GM21360 (cell line): ENCODE measurements at regions not wholly inside any gene's neighbourhood (a gene's known extent, or its start where the extent isn't known, plus 50 kb on each side); places are given as distances from the start of the nearest gene placed in this dataset.

ENCODE experiments used
- ATAC-seq: cut with Tn5 transposase; IDR thresholded peaks from one replicate; pipeline ENCODE4 v1.9.1; 2021; ENCODE audit warnings: mild to moderate bottlenecking, moderate library complexity; ENCODE audit not compliant: unreplicated experiment

- no peak for ATAC-seq
These were observed 201.4 kb downstream of the CCNG2 start for GRCh38 chr4:77358315-77358928.

GRCh38 chr4:77360451-77360850 lies 203.4 kb downstream of the CCNG2 start:
- ATAC-seq, result no peak

DNA sequence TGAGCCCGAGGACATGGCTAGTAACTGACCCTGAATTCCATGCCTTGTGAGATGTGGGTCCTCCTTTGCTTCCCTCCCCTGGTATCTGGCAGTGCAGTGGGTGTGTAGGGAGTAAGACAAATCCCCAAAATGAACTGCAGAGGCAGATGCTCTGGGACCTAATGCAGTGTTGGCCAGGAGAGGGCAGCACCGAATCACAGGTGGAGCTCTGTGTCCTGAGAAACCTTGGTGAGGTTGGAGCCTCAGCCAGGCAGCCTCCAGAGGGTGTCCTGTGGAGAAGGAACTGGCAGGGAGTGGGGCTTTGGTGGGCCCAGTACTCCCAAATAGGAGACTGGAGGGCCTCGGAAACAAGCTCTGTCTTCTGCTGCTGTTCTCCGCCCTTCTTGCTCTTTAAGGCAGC lies 209.9 kb downstream of the CCNG2 start:
- peak; percentile 84 for ATAC-seq

DNA sequence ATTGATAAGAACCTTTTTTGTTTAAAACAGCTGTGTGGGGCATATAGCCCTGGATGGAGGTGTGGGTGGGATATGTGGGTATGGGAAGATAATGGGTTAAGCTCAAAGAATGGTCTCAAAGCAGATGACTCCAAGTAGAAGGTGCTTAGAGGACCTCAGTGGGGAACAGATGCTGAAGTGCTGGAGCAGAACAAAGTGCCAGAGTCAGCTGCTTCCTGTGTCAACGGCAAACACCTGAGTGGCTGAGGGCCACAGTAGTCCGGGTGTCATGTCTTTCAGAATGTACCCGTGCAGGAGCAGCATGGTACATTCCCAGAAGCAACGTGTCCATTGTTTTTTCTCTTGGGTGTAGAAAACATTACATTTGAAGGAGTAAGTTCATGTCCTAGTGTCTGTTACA lies 210.6 kb downstream of the CCNG2 start:
- ATAC-seq, result no peak

GRCh38 chr4:77372375-77372774 lies 215.4 kb downstream of the CCNG2 start:
- ATAC-seq, result no peak

DNA sequence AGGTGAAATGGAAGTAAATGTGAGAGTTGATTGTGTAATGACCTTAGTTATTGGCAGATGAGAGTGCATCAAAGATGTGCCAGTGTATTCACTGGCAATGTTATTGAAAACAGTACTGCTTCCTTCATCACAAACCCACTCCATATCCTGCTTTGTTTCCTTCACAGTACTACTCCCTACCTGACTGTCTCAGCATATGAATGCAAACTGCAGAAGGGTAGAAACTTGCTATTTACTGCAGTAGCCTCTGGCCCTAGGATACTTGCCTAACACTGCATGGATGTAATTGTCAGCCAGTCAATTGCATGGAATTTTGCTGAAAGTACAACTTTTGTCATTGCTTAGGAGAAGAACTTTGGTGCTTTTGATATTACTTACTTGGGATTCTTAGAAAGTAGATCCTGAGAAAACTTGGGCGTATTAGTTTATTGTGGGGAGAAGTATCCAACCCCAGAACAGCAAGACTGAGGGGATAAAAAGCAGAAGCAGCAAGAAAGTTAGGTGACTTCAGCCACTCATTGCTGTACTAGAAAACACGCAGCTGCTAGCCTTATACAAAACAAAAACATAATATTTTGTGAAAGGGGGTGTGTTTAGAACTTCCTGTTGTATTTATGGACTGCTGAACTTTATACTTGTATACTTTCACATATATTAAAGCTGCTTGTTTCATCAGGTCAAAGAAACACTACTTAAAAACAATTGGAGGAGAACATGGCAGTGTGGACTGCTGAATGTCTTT lies 219.0 kb downstream of the CCNG2 start:
- no peak for ATAC-seq

GRCh38 chr4:77376788-77377460 lies 219.9 kb downstream of the CCNG2 start:
- no peak for ATAC-seq

GRCh38 chr4:77384094-77384493 lies 221.5 kb upstream of the CXCL13 start:
- ATAC-seq, result no peak

- ATAC-seq, result no peak
These were observed 220.3 kb upstream of the CXCL13 start for GRCh38 chr4:77385124-77385969.

DNA sequence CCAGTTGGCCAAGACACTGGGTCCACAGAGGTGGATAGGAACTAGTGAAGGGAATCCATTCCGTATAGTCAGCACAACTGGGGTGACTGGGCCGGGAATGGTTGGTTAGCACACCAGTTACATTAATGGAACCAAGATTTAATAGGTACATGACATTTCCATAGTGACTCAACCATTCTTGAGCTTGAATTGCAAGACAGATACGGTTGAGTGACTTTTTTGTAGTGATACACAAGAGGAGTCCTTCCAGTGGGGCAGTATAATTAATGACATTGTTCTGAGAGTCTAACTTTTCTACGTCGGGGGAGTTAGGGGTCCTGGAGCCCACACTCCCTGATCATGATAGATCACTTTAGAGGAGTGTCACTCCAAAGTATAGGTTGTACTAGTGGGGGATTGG lies 211.6 kb upstream of the CXCL13 start:
- no peak for ATAC-seq

GRCh38 chr4:77395481-77395880 lies 210.1 kb upstream of the CXCL13 start:
- ATAC-seq, result no peak

GRCh38 chr4:77398256-77398655 lies 207.4 kb upstream of the CXCL13 start:
- ATAC-seq, result no peak

GRCh38 chr4:77399831-77400230 lies 205.8 kb upstream of the CXCL13 start:
- ATAC-seq, result no peak

GRCh38 chr4:77413766-77414165 lies 191.9 kb upstream of the CXCL13 start:
- ATAC-seq, result no peak

DNA sequence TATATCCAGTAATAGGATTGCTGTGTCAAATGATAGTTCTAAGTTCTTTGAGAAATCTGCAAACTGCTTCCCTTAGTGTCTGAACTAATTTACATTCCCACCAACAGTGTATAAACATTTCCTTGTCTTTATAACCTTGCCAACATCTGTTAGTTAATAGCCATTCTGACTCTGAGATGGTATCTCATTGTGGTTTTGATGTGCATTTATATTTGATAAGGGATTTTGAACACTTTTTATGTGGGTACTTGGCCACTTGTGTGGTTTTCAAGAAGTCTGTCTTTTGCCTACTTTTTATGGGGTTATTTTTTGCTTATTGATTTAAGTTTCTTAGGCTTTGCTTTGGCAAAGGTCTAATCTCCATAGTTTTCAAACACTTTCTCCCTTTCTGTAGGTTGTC lies 189.9 kb upstream of the CXCL13 start:
- ATAC-seq, result no peak

DNA sequence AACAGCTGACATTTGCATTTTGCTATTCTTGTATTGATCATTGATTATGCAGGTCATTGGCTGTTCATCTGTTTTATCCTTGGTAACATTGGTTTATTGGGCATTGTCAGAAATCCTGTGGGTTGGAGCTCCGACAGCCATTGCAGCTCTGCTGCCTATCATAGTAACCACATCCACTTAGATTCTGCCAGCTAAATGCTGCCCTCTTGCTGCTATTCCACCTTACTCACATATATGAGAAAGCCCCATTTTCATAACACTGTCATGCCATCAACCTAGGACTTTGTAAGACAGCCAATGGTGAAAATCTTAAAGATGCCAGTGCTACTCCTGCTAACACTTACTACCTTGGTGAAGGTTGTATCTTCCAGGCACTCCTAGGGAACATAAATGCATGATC lies 187.3 kb upstream of the CXCL13 start:
- no peak for ATAC-seq

GRCh38 chr4:77430847-77431246 lies 174.8 kb upstream of the CXCL13 start:
- ATAC-seq, result no peak

DNA sequence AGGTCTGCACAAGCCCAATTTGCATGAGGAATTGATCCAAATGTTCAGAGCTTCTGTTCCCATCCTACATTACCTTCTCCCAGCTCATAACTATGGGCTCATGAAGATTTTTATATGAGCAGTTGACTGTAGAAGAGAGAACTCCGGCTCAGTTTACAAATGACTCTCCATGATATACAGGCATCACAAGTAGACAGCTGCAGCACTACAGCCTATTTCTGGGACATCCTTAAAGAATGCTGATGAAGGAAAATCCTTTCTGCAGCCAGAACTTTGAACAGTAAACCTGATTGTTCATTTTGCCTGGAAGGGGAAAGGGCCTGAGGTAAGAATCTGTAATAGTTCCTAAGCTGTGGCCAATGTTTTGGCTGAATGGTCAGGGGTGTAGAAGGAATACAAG lies 174.1 kb upstream of the CXCL13 start:
- no peak for ATAC-seq

DNA sequence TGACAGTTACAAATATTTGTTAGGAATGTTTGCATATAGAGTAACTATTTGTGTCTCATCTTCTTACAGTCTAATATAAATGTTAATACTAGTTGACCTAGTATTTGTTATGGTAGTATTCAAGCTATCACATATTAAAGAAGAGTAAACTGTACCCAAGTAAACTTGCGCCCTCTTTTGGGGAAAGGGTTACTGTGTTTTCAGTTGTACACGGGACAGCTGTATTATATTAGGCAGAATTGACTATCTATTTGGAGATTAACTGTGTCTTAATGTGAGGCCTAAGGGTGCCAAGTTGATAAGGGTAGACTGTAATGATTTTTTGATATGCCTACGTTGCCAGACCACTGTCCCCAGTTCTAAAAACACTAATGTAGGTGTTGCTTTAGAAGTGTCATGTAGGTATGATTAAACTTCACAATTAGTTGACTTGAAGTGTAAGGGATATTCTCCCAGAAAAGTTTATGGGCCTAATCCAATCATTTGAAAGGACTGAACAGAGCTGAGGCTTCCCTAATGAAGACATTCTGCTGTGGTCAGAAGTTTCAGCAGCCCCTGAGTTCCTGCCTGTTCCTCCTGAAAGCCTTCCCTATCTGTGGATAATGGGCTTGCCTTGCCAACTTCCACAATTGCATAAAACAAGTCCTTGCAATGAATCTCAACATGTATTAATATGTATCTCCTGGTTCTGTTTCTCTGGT lies 172.8 kb upstream of the CXCL13 start:
- peak; percentile 15 for ATAC-seq

- ATAC-seq, result peak; percentile 83
These were observed 172.2 kb upstream of the CXCL13 start for GRCh38 chr4:77433418-77433733.
